ENCODE measurements at regions not wholly inside any gene's neighbourhood (a gene's known extent, or its start where the extent isn't known, plus 50 kb on each side); places are given as distances from the start of the nearest gene placed in this dataset.

GRCh38 chr7:113649556-113649955 lies 269.3 kb downstream of the PPP1R3A start:
- Histone ChIP-seq H2AFZ (ENCODE audit: low read length) (no peak overlapping the region), H3K4me1 (ENCODE audit: insufficient read depth, low read length, poor library complexity, severe bottlenecking) (no peaks in the 10 kb centered on the region), H3K4me2 (ENCODE audit: low read depth, low read length, poor library complexity, severe bottlenecking) (no peak overlapping the region)

GRCh38 chr7:113639221-113639620 lies 279.6 kb downstream of the PPP1R3A start:
- no peaks in the 10 kb centered on the region; the same call in 1 of the 2 replicates for H3K9me3 ChIP-seq (ENCODE audit: insufficient read depth, low read depth, low read length)
- H3K36me3 ChIP-seq (ENCODE audit: insufficient read depth, low read length): no peaks in the 10 kb centered on the region
- no peak overlapping the region for H3K9ac ChIP-seq (ENCODE audit: low read depth, low read length, poor library complexity, severe bottlenecking)
- H2AFZ ChIP-seq (ENCODE audit: low read length): no peak overlapping the region
- TF ChIP-seq CTCF (conservative IDR thresholded peaks at IDR 0.05; ENCODE audit: low read length) (no peak), EZH2phosphoT487 (IDR thresholded peaks at IDR 0.05; ENCODE audit: borderline replicate concordance) (no peak)
- H3K27me3 ChIP-seq (ENCODE audit: insufficient read depth, low read length, poor library complexity, severe bottlenecking): no peaks in the 10 kb centered on the region
- H3K4me2 ChIP-seq (ENCODE audit: low read depth, low read length, poor library complexity, severe bottlenecking): no peak overlapping the region
- no peaks in the 10 kb centered on the region for H4K20me1 ChIP-seq (ENCODE audit: insufficient read depth, low read length, poor library complexity, severe bottlenecking)
- H3K9me2 ChIP-seq (replicated peaks; ENCODE audit: low read depth, low read length): no peaks in the 10 kb centered on the region
- H3K4me1 ChIP-seq (ENCODE audit: insufficient read depth, low read length, poor library complexity, severe bottlenecking): no peaks in the 10 kb centered on the region
- H3F3A ChIP-seq (ENCODE audit: low read depth): no peaks in the 10 kb centered on the region
- H3K79me2 ChIP-seq (ENCODE audit: insufficient read depth, low read length): no peaks in the 10 kb centered on the region
- H3K4me3 ChIP-seq (ENCODE audit: low read length, poor library complexity, severe bottlenecking): no peak overlapping the region

More at GRCh38 chr7:113649556-113649955, 269.3 kb downstream of the PPP1R3A start:
- no peak overlapping the region for H3K4me3 ChIP-seq (ENCODE audit: low read length, poor library complexity, severe bottlenecking)
- no peaks in the 10 kb centered on the region for H3K79me2 ChIP-seq (ENCODE audit: insufficient read depth, low read length)
- no peaks in the 10 kb centered on the region for H3K36me3 ChIP-seq (ENCODE audit: insufficient read depth, low read length)
- H3K9ac ChIP-seq (ENCODE audit: low read depth, low read length, poor library complexity, severe bottlenecking): no peak overlapping the region
- no peaks in the 10 kb centered on the region for H3F3A ChIP-seq (ENCODE audit: low read depth)
- no peak for TF ChIP-seq CTCF (conservative IDR thresholded peaks at IDR 0.05; ENCODE audit: low read length)
- no peak for TF ChIP-seq EZH2phosphoT487 (IDR thresholded peaks at IDR 0.05; ENCODE audit: borderline replicate concordance)
- H3K9me2 ChIP-seq (replicated peaks; ENCODE audit: low read depth, low read length): no peaks in the 10 kb centered on the region
- H4K20me1 ChIP-seq (ENCODE audit: insufficient read depth, low read length, poor library complexity, severe bottlenecking): no peaks in the 10 kb centered on the region
- H3K27me3 ChIP-seq (ENCODE audit: insufficient read depth, low read length, poor library complexity, severe bottlenecking): no peaks in the 10 kb centered on the region
- no peaks in the 10 kb centered on the region for H3K9me3 ChIP-seq (ENCODE audit: insufficient read depth, low read depth, low read length)

GRCh38 chr7:113636727-113637421 lies 281.9 kb downstream of the PPP1R3A start:
- no peak overlapping the region for H3K4me3 ChIP-seq (ENCODE audit: low read length, poor library complexity, severe bottlenecking)
- H3K27me3 ChIP-seq (ENCODE audit: insufficient read depth, low read length, poor library complexity, severe bottlenecking): no peaks in the 10 kb centered on the region
- no peaks in the 10 kb centered on the region for H3K9me2 ChIP-seq (replicated peaks; ENCODE audit: low read depth, low read length)
- H2AFZ ChIP-seq (ENCODE audit: low read length): no peak overlapping the region
- TF ChIP-seq EZH2phosphoT487 (IDR thresholded peaks at IDR 0.05; ENCODE audit: borderline replicate concordance) (no peak), CTCF (conservative IDR thresholded peaks at IDR 0.05; ENCODE audit: low read length) (no peak)
- no peaks in the 10 kb centered on the region for H3K4me1 ChIP-seq (ENCODE audit: insufficient read depth, low read length, poor library complexity, severe bottlenecking)
- no peak overlapping the region for H3K9ac ChIP-seq (ENCODE audit: low read depth, low read length, poor library complexity, severe bottlenecking)
- no peak overlapping the region for H3K4me2 ChIP-seq (ENCODE audit: low read depth, low read length, poor library complexity, severe bottlenecking)
- no peaks in the 10 kb centered on the region for H3K79me2 ChIP-seq (ENCODE audit: insufficient read depth, low read length)
- H4K20me1 ChIP-seq (ENCODE audit: insufficient read depth, low read length, poor library complexity, severe bottlenecking): no peaks in the 10 kb centered on the region
- H3K9me3 ChIP-seq (ENCODE audit: insufficient read depth, low read depth, low read length): no peaks in the 10 kb centered on the region; the same call in 1 of the 2 replicates
- H3K36me3 ChIP-seq (ENCODE audit: insufficient read depth, low read length): no peaks in the 10 kb centered on the region
- no peaks in the 10 kb centered on the region for H3F3A ChIP-seq (ENCODE audit: low read depth)
